ENCODE measurements at regions not wholly inside any gene's neighbourhood (a gene's known extent, or its start where the extent isn't known, plus 50 kb on each side); places are given as distances from the start of the nearest gene placed in this dataset.

DNA sequence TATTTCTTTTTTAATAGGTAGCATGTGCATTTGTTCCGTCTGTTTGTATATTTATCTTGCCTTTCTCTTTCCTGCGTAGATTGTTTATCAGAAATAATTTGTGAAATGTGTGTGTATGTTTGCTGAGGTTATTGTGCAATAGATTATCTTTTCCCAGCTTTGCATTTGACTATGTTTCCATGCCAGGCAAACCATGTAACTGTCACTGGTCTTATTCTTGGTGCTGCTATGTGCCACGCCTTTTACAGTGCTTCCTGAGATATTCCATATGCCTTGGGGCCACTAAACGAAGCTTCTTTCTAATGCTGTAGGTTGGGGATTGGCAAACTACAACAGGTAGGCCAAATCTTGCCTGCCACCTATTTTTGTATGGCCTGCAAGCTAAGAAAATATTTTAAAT lies 598.8 kb downstream of the PLPP3 start:
- TF ChIP-seq SPI1 (IDR thresholded peaks at IDR 0.05; ENCODE audit: low read depth, low read length) (no peak), POU2F2 (IDR thresholded peaks at IDR 0.05; ENCODE audit: low read depth, low read length) (no peak), TAF1 (IDR thresholded peaks at IDR 0.05; ENCODE audit: low read depth, low read length) (no peak), PAX5 (IDR thresholded peaks at IDR 0.05; ENCODE audit: insufficient read depth, low read length, severe bottlenecking) (no peak), POLR2AphosphoS5 (IDR thresholded peaks at IDR 0.05; ENCODE audit: low read depth, low read length) (no peak), POLR2A (IDR thresholded peaks at IDR 0.05; ENCODE audit: low read depth, low read length) (no peak)
- FAIRE-seq (no peak), DNase-seq (ENCODE audit: insufficient read length, low spot score) (no peak)

DNA sequence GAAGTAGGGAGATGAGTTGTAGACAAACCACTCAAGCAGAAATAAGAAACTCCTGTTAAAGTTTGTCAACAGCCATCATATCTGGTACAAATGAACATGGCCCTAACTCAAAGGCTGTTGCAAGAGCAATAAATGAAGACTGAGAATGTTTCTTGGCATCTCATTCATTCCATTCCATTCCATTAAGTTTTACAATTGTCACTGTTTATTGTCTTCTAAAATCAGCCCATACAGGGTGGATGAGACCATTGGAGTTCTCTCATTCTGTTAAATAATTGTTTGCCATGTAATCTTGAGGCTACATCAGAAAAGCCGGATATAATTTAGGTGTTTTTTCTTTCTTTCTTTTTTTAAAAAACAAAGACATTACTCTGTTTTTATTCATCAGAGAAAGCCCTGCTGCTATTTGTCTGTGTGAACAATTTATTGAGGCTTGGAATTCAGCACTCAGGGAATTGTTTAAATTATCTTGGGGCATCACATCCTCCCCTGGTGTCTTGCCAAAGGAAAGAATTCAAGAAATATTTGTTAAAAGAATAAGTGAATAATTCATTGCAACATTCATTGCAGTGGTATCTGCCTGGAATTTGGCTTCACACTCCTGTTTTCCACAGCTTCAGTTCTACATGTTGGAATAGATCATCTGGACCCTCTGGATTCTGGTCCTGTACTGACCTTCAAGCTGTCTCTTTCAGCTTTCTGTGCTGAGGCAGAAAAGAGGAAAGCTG lies 604.5 kb downstream of the PLPP3 start:
- TF ChIP-seq TAF1 (IDR thresholded peaks at IDR 0.05; ENCODE audit: low read depth, low read length) (no peak), PAX5 (IDR thresholded peaks at IDR 0.05; ENCODE audit: insufficient read depth, low read length, severe bottlenecking) (no peak), POLR2A (IDR thresholded peaks at IDR 0.05; ENCODE audit: low read depth, low read length) (no peak), SPI1 (IDR thresholded peaks at IDR 0.05; ENCODE audit: low read depth, low read length) (no peak), POLR2AphosphoS5 (IDR thresholded peaks at IDR 0.05; ENCODE audit: low read depth, low read length) (no peak), POU2F2 (IDR thresholded peaks at IDR 0.05; ENCODE audit: low read depth, low read length) (no peak)
- no peak for FAIRE-seq
- no peak for DNase-seq (ENCODE audit: insufficient read length, low spot score)

DNA sequence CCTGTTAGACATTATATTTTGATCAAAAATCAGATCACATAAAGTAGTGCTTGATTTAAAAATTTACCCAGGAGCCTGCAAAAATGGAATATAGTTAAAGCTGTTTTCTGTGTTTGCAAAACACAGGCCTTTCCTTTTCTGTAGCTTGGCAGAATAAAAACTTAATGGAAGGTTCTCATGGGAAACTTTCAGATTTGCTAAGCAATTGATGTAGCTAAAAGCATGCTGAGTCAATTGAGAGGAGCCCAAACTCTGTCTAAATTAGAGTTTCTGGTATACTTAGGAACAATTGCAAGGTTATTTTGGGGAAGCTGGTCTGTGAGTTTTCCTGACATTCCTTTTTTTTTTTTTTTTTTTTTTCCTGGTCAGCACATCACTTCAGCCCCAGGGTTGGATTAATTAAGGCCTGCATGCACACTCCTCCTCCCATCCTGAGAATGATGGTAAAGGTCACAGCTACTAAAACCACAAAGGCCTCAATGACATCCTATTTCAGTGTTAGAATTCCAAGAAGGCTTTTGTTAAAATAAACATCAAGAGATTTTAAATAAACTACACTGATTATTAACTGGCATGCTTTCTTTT lies 608.7 kb downstream of the PLPP3 start:
- DNase-seq (ENCODE audit: insufficient read length, low spot score) = no peak
- TF ChIP-seq POLR2A (IDR thresholded peaks at IDR 0.05; ENCODE audit: low read depth, low read length) = no peak
- TF ChIP-seq SPI1 (IDR thresholded peaks at IDR 0.05; ENCODE audit: low read depth, low read length) = no peak
- no peak for TF ChIP-seq PAX5 (IDR thresholded peaks at IDR 0.05; ENCODE audit: insufficient read depth, low read length, severe bottlenecking)
- no peak for TF ChIP-seq TAF1 (IDR thresholded peaks at IDR 0.05; ENCODE audit: low read depth, low read length)
- TF ChIP-seq POLR2AphosphoS5 (IDR thresholded peaks at IDR 0.05; ENCODE audit: low read depth, low read length) = no peak
- TF ChIP-seq POU2F2 (IDR thresholded peaks at IDR 0.05; ENCODE audit: low read depth, low read length) = no peak
- FAIRE-seq = no peak

DNA sequence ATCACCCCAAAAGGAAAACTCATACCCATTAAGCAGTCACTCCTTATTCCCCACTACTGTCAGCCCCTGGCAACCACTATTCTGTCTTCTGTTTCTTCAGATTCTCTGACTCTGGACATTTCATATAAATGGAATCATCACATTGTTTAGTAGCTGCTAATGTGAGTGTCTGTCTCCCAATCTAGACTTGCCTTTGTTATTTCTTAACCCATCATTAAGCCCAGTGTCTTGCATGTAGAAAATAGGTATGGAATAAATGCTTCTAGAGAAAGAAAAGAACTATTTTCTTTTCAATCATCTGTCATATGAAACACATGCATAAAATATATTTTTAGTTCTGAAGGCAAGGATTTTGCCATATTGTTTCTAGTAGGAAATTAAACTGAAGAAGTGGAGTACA lies 610.0 kb downstream of the PLPP3 start:
- DNase-seq (ENCODE audit: insufficient read length, low spot score) (no peak), FAIRE-seq (no peak)
- TF ChIP-seq SPI1 (IDR thresholded peaks at IDR 0.05; ENCODE audit: low read depth, low read length) (no peak), POLR2AphosphoS5 (IDR thresholded peaks at IDR 0.05; ENCODE audit: low read depth, low read length) (no peak), TAF1 (IDR thresholded peaks at IDR 0.05; ENCODE audit: low read depth, low read length) (no peak)

DNA sequence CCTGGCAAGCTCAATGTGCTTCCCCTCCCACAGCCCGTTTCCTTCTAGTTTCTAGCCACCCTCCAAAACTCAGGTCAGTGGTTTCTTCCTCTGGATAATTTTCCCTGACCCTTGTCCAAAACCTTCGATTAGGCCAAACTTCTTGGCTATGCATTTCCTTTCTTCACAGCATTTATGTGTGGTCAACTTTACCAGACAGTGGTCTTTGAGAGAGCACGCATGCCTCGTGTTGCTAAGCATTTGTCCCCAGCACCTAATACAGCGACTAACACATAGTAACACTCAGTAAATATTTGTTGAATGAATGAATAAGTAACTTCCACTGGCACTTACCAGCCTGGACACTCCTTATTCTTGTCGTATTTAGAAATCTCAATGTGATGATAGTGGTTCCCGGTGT lies 610.7 kb downstream of the PLPP3 start:
- TF ChIP-seq SPI1 (IDR thresholded peaks at IDR 0.05; ENCODE audit: low read depth, low read length) (no peak), POU2F2 (IDR thresholded peaks at IDR 0.05; ENCODE audit: low read depth, low read length) (no peak), PAX5 (IDR thresholded peaks at IDR 0.05; ENCODE audit: insufficient read depth, low read length, severe bottlenecking) (no peak), TAF1 (IDR thresholded peaks at IDR 0.05; ENCODE audit: low read depth, low read length) (no peak), POLR2A (IDR thresholded peaks at IDR 0.05; ENCODE audit: low read depth, low read length) (no peak), POLR2AphosphoS5 (IDR thresholded peaks at IDR 0.05; ENCODE audit: low read depth, low read length) (no peak)
- FAIRE-seq (no peak), DNase-seq (ENCODE audit: insufficient read length, low spot score) (no peak)

DNA sequence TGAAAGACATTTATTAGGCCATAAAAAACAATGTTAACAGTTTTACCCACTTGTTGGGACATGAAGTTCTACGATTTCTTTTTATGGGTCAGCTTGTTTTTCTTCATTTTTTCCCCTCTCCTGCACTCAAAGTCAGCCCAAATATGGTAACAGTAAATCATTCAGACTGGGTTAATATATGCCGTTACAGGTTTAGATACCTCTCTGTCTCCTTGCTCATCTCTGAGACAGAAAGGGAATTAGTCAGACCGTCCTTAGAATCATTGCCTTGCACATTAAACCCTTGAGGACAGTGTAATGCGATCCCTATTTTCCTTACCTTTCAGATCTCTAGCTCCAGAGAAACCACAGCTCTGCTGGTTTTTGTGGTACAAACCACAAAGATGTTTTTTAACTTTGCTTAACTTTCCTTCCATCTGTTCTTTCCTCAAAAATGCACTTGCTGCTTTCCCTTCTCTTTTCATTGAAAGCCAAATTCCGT lies 613.3 kb downstream of the PLPP3 start:
- FAIRE-seq (no peak), DNase-seq (ENCODE audit: insufficient read length, low spot score) (no peak)
- TF ChIP-seq POLR2A (IDR thresholded peaks at IDR 0.05; ENCODE audit: low read depth, low read length) (no peak), PAX5 (IDR thresholded peaks at IDR 0.05; ENCODE audit: insufficient read depth, low read length, severe bottlenecking) (no peak), TAF1 (IDR thresholded peaks at IDR 0.05; ENCODE audit: low read depth, low read length) (no peak), SPI1 (IDR thresholded peaks at IDR 0.05; ENCODE audit: low read depth, low read length) (no peak), POU2F2 (IDR thresholded peaks at IDR 0.05; ENCODE audit: low read depth, low read length) (no peak), POLR2AphosphoS5 (IDR thresholded peaks at IDR 0.05; ENCODE audit: low read depth, low read length) (no peak)

DNA sequence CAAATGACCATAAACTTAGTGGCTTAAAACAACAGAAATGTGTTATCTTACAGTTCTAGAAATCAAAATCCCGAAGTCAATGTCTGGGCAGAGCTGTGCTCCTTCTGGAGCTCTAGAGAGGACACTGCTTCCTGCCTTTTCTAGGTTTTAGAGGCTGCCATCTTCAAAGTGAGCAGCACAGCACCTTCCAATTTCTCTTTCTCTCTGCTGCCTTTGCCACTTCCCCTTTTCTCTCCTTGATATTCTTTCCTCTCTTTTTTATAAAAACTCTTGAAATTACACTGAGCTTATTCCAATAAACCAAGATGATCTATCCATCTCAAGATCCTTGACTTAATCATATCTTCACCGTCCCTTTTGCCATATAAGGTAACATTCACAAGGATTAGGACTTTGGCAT lies 616.9 kb downstream of the PLPP3 start:
- DNase-seq (ENCODE audit: insufficient read length, low spot score) = no peak
- FAIRE-seq = no peak
- TF ChIP-seq POLR2AphosphoS5 (IDR thresholded peaks at IDR 0.05; ENCODE audit: low read depth, low read length) (no peak), SPI1 (IDR thresholded peaks at IDR 0.05; ENCODE audit: low read depth, low read length) (peak; percentile 66), TAF1 (IDR thresholded peaks at IDR 0.05; ENCODE audit: low read depth, low read length) (no peak), POU2F2 (IDR thresholded peaks at IDR 0.05; ENCODE audit: low read depth, low read length) (no peak), POLR2A (IDR thresholded peaks at IDR 0.05; ENCODE audit: low read depth, low read length) (no peak)

DNA sequence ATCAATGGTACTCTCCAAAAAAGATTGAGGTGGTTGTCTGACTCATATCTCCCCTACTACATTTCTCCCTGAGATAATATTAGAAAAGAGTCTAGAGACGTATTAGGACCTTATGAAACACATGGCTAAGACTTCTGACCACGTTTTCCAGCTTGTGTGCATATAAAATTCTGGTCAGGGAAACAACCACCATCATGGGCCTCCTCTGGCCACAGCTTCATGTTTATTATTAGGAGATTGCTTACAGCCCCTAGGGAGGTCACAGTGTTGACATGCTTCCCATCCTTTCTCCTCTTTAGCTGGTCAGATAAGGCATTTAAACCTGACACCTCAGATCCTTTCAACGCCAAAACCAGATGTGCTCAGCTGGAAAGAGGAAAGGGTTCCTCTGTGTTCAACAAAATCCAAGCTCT lies 620.2 kb downstream of the PLPP3 start:
- no peak for TF ChIP-seq TAF1 (IDR thresholded peaks at IDR 0.05; ENCODE audit: low read depth, low read length)
- no peak for TF ChIP-seq SPI1 (IDR thresholded peaks at IDR 0.05; ENCODE audit: low read depth, low read length)
- DNase-seq (ENCODE audit: insufficient read length, low spot score) = no peak
- no peak for FAIRE-seq

DNA sequence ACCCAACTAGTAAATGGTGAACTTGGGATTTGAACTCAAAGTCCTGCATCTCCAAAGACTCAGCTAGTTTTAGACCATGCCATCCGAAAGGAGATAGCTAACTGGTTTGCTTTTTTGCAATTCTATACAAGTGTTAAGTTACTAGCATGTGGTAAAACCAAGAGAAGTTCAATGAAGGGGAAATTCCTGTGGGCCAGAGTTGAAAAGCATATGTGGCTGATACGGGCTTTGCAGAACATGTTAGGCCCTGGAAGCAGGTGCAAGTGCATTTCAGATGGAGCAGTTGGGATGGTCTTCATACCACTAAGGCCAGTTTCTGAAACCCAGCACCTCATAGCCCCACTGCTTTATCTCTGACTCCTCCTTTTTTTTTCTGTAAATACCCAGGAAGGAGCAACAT lies 620.9 kb downstream of the PLPP3 start:
- no peak for DNase-seq (ENCODE audit: insufficient read length, low spot score)
- TF ChIP-seq TAF1 (IDR thresholded peaks at IDR 0.05; ENCODE audit: low read depth, low read length) (no peak), POLR2AphosphoS5 (IDR thresholded peaks at IDR 0.05; ENCODE audit: low read depth, low read length) (no peak), POLR2A (IDR thresholded peaks at IDR 0.05; ENCODE audit: low read depth, low read length) (no peak), PAX5 (IDR thresholded peaks at IDR 0.05; ENCODE audit: insufficient read depth, low read length, severe bottlenecking) (no peak), SPI1 (IDR thresholded peaks at IDR 0.05; ENCODE audit: low read depth, low read length) (no peak)
- FAIRE-seq = no peak

DNA sequence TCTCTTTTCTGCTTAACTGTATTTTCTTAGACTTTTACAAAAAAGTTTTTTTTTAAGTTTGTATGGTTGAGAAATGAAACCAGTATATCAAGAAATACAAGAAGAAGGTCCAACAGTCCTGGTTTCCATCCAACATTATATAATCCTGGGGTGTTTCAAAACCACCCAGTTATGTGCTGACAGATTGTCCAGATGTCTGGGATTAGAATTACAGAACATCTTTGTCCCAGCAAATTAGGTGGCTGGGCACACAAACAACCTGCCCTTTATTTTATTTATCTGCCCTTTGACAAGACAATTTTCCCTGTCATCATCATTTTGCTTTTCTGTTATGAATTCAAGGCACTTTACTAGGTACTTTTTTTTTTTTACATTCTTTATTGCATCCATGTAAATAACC lies 622.1 kb downstream of the PLPP3 start:
- no peak for DNase-seq (ENCODE audit: insufficient read length, low spot score)
- no peak for FAIRE-seq
- TF ChIP-seq POU2F2 (IDR thresholded peaks at IDR 0.05; ENCODE audit: low read depth, low read length) (no peak), POLR2AphosphoS5 (IDR thresholded peaks at IDR 0.05; ENCODE audit: low read depth, low read length) (no peak), POLR2A (IDR thresholded peaks at IDR 0.05; ENCODE audit: low read depth, low read length) (no peak), PAX5 (IDR thresholded peaks at IDR 0.05; ENCODE audit: insufficient read depth, low read length, severe bottlenecking) (no peak), TAF1 (IDR thresholded peaks at IDR 0.05; ENCODE audit: low read depth, low read length) (no peak), SPI1 (IDR thresholded peaks at IDR 0.05; ENCODE audit: low read depth, low read length) (no peak)
